HG03520 (cell line): ENCODE measurements at regions not wholly inside any gene's neighbourhood (a gene's known extent, or its start where the extent isn't known, plus 50 kb on each side); places are given as distances from the start of the nearest gene placed in this dataset.

ENCODE experiments used
- ATAC-seq: cut with Tn5 transposase; IDR thresholded peaks from one replicate; pipeline ENCODE4 v1.9.1; 2021; ENCODE audit warnings: mild to moderate bottlenecking, moderate library complexity; ENCODE audit not compliant: unreplicated experiment

DNA sequence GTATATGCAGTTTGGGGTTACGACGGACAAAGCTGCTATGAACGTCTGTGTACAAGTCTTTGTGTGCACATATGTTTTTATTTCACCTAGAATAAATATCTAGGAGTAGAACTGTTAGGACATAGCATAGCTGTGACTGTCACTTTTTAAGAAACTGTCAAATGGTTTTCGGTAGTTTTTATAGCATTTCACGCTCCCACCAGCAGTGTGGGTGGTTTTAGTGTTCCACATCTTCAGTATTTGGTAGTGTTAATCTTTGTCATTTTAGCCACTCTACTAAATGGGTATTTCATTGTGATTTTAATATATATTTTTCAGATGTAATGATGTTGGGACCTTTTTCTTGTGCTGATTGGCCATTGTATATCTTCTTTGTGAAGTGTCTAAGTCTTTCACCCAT, 109.1 kb upstream of the BCAT1 start:
- no peak for ATAC-seq

DNA sequence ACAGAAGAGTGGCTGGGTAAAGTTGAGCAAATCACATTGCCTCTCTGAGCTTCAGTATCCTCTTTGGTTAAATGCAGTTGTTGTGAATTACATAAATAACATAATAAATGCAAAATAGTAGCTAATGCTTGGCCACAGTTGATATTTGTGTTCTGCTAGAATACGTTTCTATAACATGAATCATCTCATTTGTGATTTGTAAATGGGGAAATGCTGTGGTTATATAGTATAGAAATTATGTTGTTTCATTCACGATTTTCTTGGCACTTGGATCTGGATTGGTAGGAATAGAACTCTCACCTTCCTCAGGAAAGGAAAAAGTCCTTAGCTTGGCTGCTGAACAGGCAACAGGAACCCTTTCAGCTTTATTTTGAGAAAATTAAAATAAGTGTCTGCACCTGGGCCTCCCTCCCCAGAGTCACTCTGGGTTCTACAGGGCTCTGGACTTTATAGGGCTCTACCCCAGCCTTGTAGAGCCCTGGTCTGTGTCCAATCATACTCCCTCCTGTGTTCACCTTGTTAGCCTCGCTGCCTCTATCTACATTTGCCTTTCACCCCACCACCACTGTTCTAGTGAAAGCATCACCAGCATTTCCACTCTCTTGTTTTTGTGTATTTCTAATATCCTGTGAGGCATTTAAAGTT, 107.7 kb upstream of the BCAT1 start:
- no peak for ATAC-seq

- no peak for ATAC-seq
Observed at GRCh38 chr12:25056011-25056410, 107.1 kb upstream of the BCAT1 start.

GRCh38 chr12:25054783-25055144, 105.9 kb upstream of the BCAT1 start:
- ATAC-seq = no peak

DNA sequence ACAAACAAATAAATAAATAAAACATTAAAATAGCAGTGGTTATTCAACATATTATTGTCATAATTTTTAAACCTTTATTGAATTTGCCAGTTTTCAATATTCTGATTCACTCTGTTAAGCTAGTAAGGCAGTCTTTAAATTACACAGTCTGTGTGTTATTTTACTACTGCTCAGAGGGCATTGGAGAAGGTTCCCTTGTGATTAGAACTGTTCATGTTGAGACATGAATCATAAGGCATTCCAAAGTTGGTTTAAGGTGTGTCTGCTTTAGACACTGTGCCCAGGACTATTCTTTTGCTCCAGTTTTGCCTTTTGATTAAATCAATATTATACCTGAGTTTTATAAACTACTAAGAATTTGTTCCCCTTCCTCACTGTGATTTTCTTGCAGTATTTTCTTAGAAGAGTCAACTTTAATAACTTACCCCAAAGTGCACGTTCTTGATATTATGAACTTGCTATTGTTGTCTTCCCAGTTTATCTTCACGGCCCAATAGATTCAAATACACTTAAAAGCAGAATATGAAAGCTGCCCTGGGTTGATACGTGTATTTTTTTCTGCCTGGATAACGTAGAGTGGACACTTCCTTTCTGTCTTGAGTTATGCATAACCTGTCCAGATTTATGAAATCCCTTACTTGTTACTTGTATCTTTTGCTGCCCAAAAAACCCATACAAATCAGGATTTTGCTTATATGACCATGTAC, 105.3 kb upstream of the BCAT1 start:
- ATAC-seq = no peak

GRCh38 chr12:25052914-25053211, 104.0 kb upstream of the BCAT1 start:
- ATAC-seq = no peak

- peak; percentile 69 for ATAC-seq
Observed at GRCh38 chr12:25052196-25052913, 103.5 kb upstream of the BCAT1 start.

DNA sequence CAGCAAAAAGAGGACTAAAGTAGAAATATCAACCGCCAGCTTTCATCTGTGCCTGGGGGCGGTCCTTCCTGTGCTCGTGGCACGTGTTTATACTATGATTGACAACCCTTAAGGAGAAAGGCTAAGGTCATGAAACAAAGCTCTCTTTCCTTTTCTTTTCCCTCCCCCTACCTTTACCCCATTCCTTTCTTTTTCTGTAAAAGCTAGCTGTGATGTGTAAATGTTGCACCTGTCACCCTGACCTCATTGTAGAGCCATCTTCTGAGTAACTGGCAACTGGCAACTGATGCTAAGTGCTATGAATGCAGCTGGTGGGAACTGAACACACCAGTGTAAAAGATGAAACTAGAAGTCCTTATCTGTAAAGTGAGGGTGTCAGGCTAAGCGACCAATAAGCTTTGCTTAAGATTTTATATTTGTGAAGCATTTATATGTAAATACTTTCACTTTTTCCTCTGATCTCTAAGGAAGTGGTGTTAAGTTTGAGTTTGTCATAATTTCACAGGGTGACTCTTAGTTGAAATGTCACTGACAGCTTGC, 102.8 kb upstream of the BCAT1 start:
- peak; percentile 52 for ATAC-seq

DNA sequence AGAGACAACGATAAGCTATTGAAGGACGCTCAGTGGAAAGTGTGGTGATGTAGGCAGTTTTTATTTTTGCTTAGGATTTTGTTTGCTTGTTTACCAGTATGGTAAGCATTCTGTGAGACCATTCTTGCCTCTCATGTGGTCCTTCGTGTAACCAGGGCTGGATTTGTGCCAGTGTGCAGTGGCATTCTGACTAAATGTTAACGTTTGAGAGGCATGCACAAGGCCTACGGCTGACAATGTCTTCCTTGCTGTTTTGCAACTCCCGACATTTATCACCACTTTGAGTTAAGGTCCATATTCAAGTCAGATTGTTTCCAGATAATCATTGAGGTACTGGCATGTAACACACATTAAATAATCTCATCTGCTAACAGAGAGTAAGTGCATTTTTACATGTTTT, 102.3 kb upstream of the BCAT1 start:
- ATAC-seq = no peak

- ATAC-seq = no peak
Observed at GRCh38 chr12:25045869-25046268, 97.0 kb upstream of the BCAT1 start.

GRCh38 chr12:25041006-25041741, 92.3 kb upstream of the BCAT1 start:
- ATAC-seq = peak; percentile 69

GRCh38 chr12:25040593-25040992, 91.7 kb upstream of the BCAT1 start:
- ATAC-seq = no peak

DNA sequence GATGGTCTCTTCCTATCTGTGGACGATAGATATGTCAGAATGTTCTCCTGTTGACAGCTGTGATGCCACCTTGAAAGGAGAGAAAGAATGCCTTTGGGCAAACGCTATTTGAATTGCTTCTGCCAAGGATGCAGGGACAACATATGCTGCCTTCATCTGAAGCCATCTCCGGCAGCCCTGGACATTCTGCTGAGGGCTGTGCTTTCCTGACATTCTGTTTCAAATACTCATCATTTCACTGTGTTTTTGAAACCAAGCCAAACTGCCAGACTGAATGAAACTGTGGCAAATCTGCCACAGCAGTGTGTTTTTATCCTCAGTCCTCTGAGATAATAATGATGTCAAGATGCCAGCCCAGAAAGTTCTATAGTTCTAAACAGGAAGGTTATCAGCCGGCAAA, 85.8 kb upstream of the BCAT1 start:
- no peak for ATAC-seq

DNA sequence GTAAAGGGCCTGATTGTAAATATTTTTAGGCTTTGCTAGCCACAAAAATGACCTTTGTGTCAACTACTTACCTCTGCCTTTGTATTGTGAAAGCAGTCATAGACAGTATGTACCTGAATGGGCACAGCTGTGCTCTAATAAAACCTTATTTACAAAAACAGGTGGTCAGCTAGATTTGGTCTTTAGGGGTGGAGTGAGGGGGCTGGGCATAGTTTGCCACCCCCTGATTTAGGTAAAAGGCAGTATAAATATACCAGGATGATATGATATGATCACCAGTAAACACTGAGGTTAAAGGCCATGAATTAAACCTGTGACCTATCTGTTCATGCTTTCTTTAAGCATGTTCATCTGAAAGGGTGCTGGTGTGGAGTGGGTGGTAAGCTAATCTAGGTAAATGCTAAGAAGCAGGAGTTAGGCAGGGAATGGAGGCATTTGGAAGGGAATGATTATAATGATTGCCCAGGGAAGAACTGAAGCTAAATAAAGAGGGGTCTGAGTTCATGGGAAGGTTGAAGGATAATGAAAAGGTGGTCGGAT, 77.1 kb upstream of the BCAT1 start:
- ATAC-seq = no peak

GRCh38 chr12:25025260-25025659, 76.4 kb upstream of the BCAT1 start:
- no peak for ATAC-seq

DNA sequence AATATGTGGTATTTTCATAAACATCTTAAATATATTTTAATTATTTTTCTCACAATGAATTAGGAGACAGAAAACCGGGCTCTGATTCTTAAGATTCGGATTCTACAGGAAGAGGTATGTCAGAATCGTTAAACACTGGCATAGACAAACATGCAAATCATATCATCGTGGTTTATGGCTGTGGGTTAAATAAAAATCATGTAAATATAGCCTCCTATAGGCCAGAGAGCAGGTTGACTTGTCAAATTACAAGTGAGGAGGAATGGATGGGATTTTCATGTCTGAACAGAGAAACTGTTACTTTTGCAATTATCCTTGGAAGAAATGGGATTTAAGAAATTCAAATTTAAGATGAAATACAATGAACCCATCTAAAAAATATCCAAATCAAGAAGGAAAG, 74.9 kb upstream of the BCAT1 start:
- no peak for ATAC-seq

GRCh38 chr12:25020621-25021243, 71.8 kb upstream of the BCAT1 start:
- peak; percentile 79 for ATAC-seq

DNA sequence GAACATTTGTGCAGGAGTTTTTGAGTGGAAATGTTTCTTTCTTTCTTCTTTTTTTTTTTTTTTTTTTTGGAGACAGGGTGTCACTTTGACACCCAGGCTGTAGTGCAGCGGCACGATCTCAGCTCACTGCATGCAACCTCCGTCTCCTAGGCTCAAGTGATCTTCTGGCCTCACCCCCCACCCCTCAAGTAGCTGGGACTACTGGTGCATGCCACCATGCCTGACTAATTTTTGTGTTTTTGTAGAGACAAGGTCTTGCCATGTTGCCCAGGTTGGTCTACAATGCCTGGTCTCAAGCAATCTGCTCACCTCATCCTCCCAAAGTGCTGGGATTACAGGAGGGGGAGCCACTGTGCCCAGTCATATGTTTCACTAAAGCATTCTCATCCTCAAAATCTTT, 69.2 kb upstream of the BCAT1 start:
- no peak for ATAC-seq

GRCh38 chr12:25017336-25017735, 68.4 kb upstream of the BCAT1 start:
- ATAC-seq = no peak

- no peak for ATAC-seq
Observed at GRCh38 chr12:25014961-25015360, 66.1 kb upstream of the BCAT1 start.

DNA sequence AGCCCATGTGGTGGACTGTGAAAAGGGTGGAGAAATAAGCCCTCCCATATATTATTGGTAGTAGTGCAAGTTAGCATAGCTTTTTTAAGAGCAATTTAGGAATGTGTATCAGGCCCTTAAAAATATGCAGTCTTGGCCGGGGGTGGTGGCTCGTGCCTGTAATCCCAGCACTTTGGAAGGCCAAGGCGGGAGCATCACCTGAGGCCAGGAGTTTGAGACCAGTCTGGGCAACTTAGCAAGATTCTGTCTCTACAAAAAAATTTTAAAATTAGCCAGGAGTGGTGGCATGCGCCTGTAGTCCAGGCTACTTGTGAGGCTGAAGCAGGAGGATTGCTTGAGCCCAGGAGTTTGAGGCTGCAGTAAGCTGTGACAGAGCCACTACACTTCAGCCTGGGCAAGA, 64.2 kb upstream of the BCAT1 start:
- ATAC-seq = no peak
